OCI-LY7 (cell line): ENCODE measurements at regions not wholly inside any gene's neighbourhood (a gene's known extent, or its start where the extent isn't known, plus 50 kb on each side); places are given as distances from the start of the nearest gene placed in this dataset.
"Not testable (repeated sequence)": the region's sequence is repeated elsewhere in the genome, so short reads cannot be mapped to it uniquely, and the experiment has no call there.

Experiments used
- BruUV-seq: library from RNA; stranded (reverse); fragments of 400-500 nt; replicated peaks from 2 replicates; lab custom pipeline; 2021; lab: Mats Ljungman, UMichigan
- CTCF ChIA-PET: fragments of 300-600 bp; sonication (Branson Sonifier 250); formaldehyde crosslinking; loops from one replicate; lab custom pipeline; 2022; ENCODE audit warnings: antibody characterized with exemption; ENCODE audit not compliant: unreplicated experiment; lab: Charles Lee
- POLR2A ChIA-PET: fragments of 300-600 bp; sonication (Branson Sonifier 250); formaldehyde crosslinking; loops from one replicate; lab custom pipeline; 2022; ENCODE audit warnings: antibody characterized with exemption; lab: Charles Lee
- DNase-seq: peaks from one replicate; pipeline ENCODE4 v3.0.0-alpha.2; 2015; ENCODE audit warnings: low spot score
- H2AFZ ChIP-seq: fragments of 200-600 bp; sonication (generic), shearing (Covaris generic); 2 replicates; pipeline ENCODE4 v1.6.1; 2014; ENCODE audit warnings: mild to moderate bottlenecking, antibody characterized with exemption, low read length, moderate library complexity
- H3K27ac ChIP-seq: fragments of 200-600 bp; sonication (generic); 2 replicates; pipeline ENCODE4 v1.5.1; 2014; ENCODE audit warnings: mixed run types, low read depth, mild to moderate bottlenecking, moderate library complexity, low read length, inconsistent platforms; ENCODE audit not compliant: poor library complexity, severe bottlenecking
- H3K36me3 ChIP-seq: fragments of 200-600 bp; sonication (generic); 2 replicates; pipeline ENCODE4 v1.6.1; 2014; ENCODE audit warnings: mild to moderate bottlenecking, antibody characterized with exemption, low read length, moderate library complexity, mixed read lengths; ENCODE audit not compliant: insufficient read depth
- H3K4me1 ChIP-seq: fragments of 200-600 bp; sonication (generic); 2 replicates; pipeline ENCODE4 v1.5.1; 2014; ENCODE audit warnings: mild to moderate bottlenecking, low read length; ENCODE audit not compliant: insufficient read depth, poor library complexity, severe bottlenecking
- H3K4me2 ChIP-seq: fragments of 200-600 bp; sonication (generic); 2 replicates; pipeline ENCODE4 v1.6.1; 2014; ENCODE audit warnings: mild to moderate bottlenecking, low read length
- H3K4me3 ChIP-seq: fragments of 200-600 bp; sonication (generic); 2 replicates; pipeline ENCODE4 v1.5.1; 2014; ENCODE audit warnings: mild to moderate bottlenecking, low read depth, low read length; ENCODE audit not compliant: poor library complexity, severe bottlenecking
- H3K79me2 ChIP-seq: fragments of 200-600 bp; sonication (generic); 2 replicates; pipeline ENCODE4 v1.6.1; 2016; ENCODE audit warnings: low read depth, mild to moderate bottlenecking, low read length, moderate library complexity, mixed read lengths; ENCODE audit not compliant: insufficient read depth
- H3K9me2 ChIP-seq: fragments of 200-600 bp; sonication (generic); 2 replicates; pipeline ENCODE4 v1.6.1; 2016; ENCODE audit warnings: mild to moderate bottlenecking, low read length, mixed read lengths; ENCODE audit not compliant: insufficient read depth
- H3K9me3 ChIP-seq: fragments of 200-600 bp; sonication (generic); 2 replicates; pipeline ENCODE4 v1.6.1; 2014; ENCODE audit warnings: mild to moderate bottlenecking, mixed run types, low read length, mixed read lengths
- H4K20me1 ChIP-seq: fragments of 200-600 bp; sonication (generic); 2 replicates; pipeline ENCODE4 v1.6.1; 2014; ENCODE audit warnings: mild to moderate bottlenecking, antibody characterized with exemption, low read length, moderate library complexity, mixed read lengths; ENCODE audit not compliant: insufficient read depth
- EZH2phosphoT487 ChIP-seq: fragments of 200-600 bp; sonication (generic); IDR thresholded peaks from 2 replicates; pipeline ENCODE4 v1.6.1; 2018; ENCODE audit warnings: low read depth, borderline replicate concordance, mild to moderate bottlenecking, mixed run types, antibody characterized with exemption, low read length, moderate library complexity, mixed read lengths
- intact Hi-C: fragments of 100-400 bp; cut with micrococcal nuclease; formaldehyde crosslinking; loops from one replicate; pipeline ENCODE4 v1.10.0; 2022; ENCODE audit not compliant: unreplicated experiment
- TF ChIP-seq, protein P1 (sequence below): fragments of 200-600 bp; sonication (generic); conservative IDR thresholded peaks from 2 replicates; pipeline ENCODE4 v1.5.1; 2014; ENCODE audit warnings: mild to moderate bottlenecking, antibody characterized with exemption, low read length, moderate library complexity, mixed read lengths

DNA sequence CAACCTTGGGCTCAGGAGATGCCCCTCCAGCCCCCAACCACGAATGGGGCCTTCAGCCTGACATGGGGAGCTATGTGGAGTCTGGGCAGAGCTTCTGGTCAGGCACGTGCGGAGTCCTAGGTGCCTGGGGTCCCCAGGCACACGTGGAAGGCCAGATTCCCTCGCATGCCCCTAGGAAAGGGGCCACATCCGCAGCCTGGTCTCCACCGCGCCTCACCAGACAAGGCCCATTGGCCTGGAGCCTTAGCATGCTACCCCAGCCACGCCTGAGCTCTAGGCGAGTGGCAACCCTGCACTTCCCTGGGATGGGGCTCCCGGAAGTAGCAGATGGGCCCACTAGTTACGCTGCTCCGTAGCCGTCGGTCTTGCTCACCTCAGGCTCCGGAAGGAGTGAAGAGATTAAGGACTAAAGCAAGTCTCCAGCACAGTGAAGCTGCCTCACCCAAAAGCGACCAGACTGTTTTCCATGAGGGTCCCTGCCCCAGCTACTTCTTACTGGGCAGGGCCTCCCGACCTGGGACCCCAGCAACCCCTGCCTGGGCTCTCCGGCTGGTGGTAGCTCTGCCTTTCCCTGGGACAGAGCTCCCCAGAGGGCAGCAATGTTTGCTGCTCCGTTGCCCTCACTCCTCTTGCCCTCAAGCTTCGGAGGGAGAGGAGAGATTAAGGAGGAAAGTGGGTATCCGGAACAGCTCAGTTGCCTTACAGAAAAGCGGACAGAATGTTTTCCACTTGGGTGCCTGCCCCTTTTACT lies 93.2 kb upstream of the IMPG1 start:
- Histone ChIP-seq H3K27ac (no peak overlapping the region), H3K9me2 (no peaks in the 10 kb centered on the region), H3K4me2 (no peak overlapping the region), H3K36me3 (no peaks in the 10 kb centered on the region), H3K4me3 (no peak overlapping the region), H3K4me1 (no peaks in the 10 kb centered on the region), H4K20me1 (no peaks in the 10 kb centered on the region), H3K9me3 (no peaks in the 10 kb centered on the region), H2AFZ (no peak overlapping the region), H3K79me2 (no peaks in the 10 kb centered on the region)
- TF ChIP-seq, protein P1, sequence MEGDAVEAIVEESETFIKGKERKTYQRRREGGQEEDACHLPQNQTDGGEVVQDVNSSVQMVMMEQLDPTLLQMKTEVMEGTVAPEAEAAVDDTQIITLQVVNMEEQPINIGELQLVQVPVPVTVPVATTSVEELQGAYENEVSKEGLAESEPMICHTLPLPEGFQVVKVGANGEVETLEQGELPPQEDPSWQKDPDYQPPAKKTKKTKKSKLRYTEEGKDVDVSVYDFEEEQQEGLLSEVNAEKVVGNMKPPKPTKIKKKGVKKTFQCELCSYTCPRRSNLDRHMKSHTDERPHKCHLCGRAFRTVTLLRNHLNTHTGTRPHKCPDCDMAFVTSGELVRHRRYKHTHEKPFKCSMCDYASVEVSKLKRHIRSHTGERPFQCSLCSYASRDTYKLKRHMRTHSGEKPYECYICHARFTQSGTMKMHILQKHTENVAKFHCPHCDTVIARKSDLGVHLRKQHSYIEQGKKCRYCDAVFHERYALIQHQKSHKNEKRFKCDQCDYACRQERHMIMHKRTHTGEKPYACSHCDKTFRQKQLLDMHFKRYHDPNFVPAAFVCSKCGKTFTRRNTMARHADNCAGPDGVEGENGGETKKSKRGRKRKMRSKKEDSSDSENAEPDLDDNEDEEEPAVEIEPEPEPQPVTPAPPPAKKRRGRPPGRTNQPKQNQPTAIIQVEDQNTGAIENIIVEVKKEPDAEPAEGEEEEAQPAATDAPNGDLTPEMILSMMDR: no peak
- TF ChIP-seq EZH2phosphoT487: no peak
- ChIA-PET CTCF (no interaction called here), POLR2A (interaction anchor here (1.1 kb wide), 1 partner anchor 20 kb away, joined by 3 read pairs; no protein-coding TSS in a partner anchor)
- BruUV-seq: no TSS peak
- no peak for DNase-seq
- intact Hi-C loops: no loop called here

DNA sequence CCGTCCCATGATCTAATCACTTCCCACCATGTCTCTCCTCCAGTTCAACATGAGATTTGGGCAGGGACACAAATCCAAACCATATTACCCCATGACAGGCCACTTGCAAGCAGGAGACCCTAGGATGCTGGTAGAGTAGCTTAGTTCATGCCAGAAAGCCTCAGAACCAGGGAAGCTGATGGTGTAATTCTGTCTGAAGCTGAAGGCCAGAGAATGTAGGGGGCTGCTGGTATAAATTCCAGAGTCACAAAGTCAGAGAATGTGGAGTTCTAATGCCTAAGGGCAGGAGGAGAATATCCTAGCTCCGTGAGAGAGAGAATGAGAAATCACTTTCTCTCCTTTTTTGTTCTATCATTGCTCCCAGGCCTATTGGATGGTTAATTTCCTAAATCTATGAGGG lies 90.3 kb upstream of the IMPG1 start:
- Histone ChIP-seq H3K27ac (no peak overlapping the region), H4K20me1 (no peaks in the 10 kb centered on the region), H3K9me2 (no peaks in the 10 kb centered on the region), H3K9me3 (no peaks in the 10 kb centered on the region), H3K36me3 (no peaks in the 10 kb centered on the region), H3K4me1 (no peaks in the 10 kb centered on the region), H2AFZ (no peak overlapping the region), H3K4me3 (no peak overlapping the region), H3K4me2 (no peak overlapping the region), H3K79me2 (no peaks in the 10 kb centered on the region)
- intact Hi-C loops: no loop called here
- no TSS peak for BruUV-seq
- no peak for DNase-seq
- TF ChIP-seq, protein P1: no peak
- no peak for TF ChIP-seq EZH2phosphoT487
- ChIA-PET POLR2A (no interaction called here), CTCF (no interaction called here)

DNA sequence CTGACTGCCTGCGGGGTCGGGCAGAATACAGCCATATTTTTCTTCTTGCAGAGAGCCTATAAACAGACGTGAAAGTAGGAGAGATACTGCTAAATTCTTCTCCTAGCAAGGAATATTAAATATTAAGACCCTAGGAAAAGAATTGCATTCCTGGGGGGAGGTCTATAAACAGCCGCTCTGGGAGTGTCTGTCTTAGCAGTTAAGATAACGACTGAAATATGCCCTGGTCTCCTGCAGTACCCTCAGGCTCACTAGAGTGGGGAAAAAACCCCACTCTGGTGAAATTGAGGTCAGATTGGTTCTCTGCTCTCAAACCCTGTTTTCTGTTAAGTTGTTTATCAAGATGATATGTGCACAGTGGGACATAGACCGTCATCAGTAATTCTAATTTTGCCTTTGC lies 85.3 kb upstream of the IMPG1 start:
- CTCF ChIA-PET, POLR2A ChIA-PET, H3K4me3 ChIP-seq, H2AFZ ChIP-seq, H3K79me2 ChIP-seq, intact Hi-C loops, H4K20me1 ChIP-seq, H3K27ac ChIP-seq, BruUV-seq, H3K4me1 ChIP-seq, H3K9me2 ChIP-seq, H3K4me2 ChIP-seq, H3K36me3 ChIP-seq, H3K9me3 ChIP-seq: not testable (repeated sequence)
- DNase-seq: peak; percentile 4
